ENCODE measurements at regions not wholly inside any gene's neighbourhood (a gene's known extent, or its start where the extent isn't known, plus 50 kb on each side); places are given as distances from the start of the nearest gene placed in this dataset.

- no peak for DNase-seq (ENCODE audit: low spot score)
Measured at GRCh38 chr13:33953203-33953602, 135.3 kb downstream of the RFC3 start.

- DNase-seq (ENCODE audit: low spot score) = no peak
Measured at GRCh38 chr13:33953781-33954180, 135.8 kb downstream of the RFC3 start.

- no peak for DNase-seq (ENCODE audit: low spot score)
Measured at GRCh38 chr13:33956346-33956745, 138.4 kb downstream of the RFC3 start.

GRCh38 chr13:33957497-33957905 is 139.6 kb downstream of the RFC3 start:
- no peak for DNase-seq (ENCODE audit: low spot score)

DNA sequence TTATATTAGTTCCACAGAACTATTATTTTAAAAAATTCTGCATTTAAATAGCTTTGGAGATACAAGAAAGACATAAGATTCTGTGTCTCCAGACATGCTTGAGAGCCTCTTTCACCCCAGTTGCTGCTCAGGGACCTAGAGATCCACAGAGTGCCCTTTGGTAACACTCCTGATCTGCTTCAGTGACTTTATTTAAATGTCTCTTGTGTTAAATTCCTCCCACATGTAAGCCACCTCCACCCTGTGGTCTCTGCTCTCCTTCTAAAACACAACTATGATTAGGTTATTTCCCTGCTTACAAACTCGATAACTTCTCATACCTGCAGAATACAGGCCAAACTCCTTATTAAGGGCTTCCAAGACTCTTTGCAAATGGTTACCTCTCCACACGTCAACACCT is 141.0 kb downstream of the RFC3 start:
- DNase-seq (ENCODE audit: low spot score) = no peak

- no peak for DNase-seq (ENCODE audit: low spot score)
Measured at GRCh38 chr13:33963134-33963533, 145.2 kb downstream of the RFC3 start.

GRCh38 chr13:33963895-33964294 is 145.9 kb downstream of the RFC3 start:
- DNase-seq (ENCODE audit: low spot score) = no peak

DNA sequence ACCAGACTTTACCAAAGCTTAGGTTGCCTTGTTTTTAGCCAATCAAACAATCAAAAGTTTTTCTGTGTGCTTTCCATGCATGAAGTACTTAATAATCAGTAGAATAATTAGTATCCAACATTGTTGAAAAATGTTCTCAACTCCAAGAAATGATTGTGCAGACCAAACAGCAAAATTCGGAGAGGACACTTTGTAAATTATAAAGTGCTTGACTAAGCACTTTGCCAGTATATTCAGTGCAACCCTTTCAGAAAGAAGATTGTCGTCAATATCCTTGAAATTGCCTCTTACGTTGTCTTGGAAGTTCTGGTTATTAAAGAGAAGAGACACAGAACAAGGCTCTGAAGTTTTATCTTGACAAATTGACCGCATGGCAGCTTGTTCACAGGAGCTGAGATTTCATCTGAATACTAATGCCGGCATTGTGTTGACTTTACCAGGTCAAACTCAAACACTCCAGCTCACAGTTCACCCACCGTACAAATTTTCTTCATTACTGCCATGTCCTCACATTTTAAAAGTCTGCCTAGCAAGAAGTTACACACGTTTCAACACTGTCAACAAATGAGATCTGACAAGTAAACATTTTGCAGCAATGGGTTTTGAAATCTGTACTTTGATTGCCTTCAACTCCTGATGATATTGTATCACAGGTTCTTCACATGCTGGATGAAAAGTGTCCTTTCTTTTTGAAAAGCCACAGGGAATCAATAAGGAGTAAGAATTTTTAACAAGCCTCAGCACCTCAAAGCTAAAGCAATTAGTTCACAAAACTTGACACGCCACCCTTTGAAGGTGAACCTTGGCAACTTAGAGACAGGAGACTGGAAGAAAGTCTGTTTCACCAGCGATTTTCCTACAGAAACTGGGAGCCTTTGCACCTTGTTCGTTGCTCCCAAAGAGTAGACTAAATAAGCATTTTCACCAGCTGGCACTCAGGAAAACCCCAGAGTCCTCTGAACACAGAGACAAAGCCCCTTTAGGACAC is 150.9 kb downstream of the RFC3 start:
- no peak for DNase-seq (ENCODE audit: low spot score)

- DNase-seq (ENCODE audit: low spot score) = no peak
Measured at GRCh38 chr13:33970746-33971561, 153.0 kb downstream of the RFC3 start.

GRCh38 chr13:33971562-33971819 is 153.5 kb downstream of the RFC3 start:
- no peak for DNase-seq (ENCODE audit: low spot score)

DNA sequence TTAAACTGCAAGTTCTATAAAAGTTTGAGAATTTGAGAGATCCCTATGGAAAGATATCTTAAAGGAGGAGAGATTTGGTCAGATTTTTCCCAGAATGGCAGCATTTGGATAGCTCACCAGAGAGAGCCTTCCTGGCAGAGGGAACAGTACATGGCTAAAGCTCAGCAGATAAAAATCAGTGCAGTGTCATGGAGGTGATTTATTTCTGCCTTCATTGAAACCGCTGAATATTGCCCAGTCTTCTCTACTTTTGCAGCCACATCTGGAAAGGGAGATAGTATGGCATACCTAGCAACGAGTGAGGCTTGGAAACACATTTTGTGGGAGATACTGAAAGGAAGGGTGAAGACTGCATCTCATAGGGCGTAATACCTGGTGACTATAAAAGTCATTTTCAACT is 155.2 kb downstream of the RFC3 start:
- DNase-seq (ENCODE audit: low spot score) = no peak

- DNase-seq (ENCODE audit: low spot score) = no peak
Measured at GRCh38 chr13:33976965-33977364, 159.0 kb downstream of the RFC3 start.

- DNase-seq (ENCODE audit: low spot score) = no peak
Measured at GRCh38 chr13:33978653-33979052, 160.7 kb downstream of the RFC3 start.

DNA sequence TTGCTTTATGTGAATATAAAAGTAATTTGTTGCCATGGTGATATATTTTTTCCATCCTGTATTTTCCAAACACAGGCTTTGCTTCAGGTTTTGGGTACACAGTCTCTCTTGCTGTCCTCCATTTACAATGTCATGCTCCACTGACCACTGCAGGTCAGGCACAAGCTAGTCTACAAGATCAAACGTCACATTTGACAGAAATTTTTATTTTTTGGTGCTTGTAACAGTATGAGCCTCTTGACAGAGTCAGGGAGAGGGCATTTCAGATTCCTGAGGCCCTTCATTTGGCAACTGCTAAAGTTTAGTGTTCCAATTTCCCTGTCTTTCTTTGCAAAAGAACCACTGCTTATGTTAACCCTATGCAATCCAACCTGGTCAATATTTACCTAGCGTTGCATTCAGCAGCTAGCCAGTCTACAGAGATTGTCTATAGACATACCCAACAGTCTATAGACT is 175.0 kb downstream of the RFC3 start:
- DNase-seq (ENCODE audit: low spot score) = no peak

- no peak for DNase-seq (ENCODE audit: low spot score)
Measured at GRCh38 chr13:33994198-33994597, 176.2 kb downstream of the RFC3 start.

GRCh38 chr13:33994826-33995502 is 177.0 kb downstream of the RFC3 start:
- DNase-seq (ENCODE audit: low spot score) = no peak

GRCh38 chr13:33996636-33997035 is 178.7 kb downstream of the RFC3 start:
- no peak for DNase-seq (ENCODE audit: low spot score)

DNA sequence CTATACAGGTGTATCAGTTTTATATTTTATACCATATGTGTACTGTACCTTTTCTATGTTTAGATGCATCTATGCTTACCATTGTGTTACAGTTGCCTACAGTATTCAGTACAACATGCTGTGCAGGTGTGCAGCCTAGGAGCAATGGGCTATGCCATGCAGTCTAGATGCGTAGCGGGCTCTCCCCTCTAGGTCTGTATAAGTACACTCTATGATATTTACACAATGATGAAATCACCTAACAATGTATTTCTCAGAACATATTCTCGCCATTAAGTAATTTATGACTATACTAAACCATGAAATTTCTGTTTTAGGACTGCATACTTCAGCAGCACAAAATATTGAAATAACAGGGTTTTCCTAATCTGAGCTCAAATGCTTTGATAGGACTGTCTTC is 179.6 kb downstream of the RFC3 start:
- no peak for DNase-seq (ENCODE audit: low spot score)

GRCh38 chr13:33999811-34000605 is 182.1 kb downstream of the RFC3 start:
- DNase-seq (ENCODE audit: low spot score) = no peak

DNA sequence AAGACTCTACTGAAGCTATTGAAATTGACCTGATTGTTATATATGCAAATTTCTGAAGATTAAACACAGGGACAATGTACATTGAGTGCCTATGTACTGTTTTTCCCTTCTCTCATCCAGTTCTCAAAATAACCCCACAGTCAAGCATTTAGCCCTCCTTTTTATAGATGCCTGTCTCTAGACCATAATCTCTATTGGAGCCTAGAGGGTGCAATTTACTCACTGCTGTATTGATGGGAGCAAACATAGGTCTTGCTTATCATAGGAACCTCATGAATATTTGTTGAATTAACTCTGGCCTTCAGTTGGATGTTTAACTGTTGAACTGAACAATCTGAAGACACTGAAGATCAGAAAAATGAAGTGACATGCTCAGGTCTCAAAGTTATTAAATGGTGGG is 183.0 kb downstream of the RFC3 start:
- no peak for DNase-seq (ENCODE audit: low spot score)

- DNase-seq (ENCODE audit: low spot score) = no peak
Measured at GRCh38 chr13:34001389-34001788, 183.4 kb downstream of the RFC3 start.

GRCh38 chr13:34002141-34002540 is 184.2 kb downstream of the RFC3 start:
- no peak for DNase-seq (ENCODE audit: low spot score)

All from CD4-positive, alpha-beta T cell treated with Interleukin-15 for 4 hours (primary cell).